ENCODE measurements at regions not wholly inside any gene's neighbourhood (a gene's known extent, or its start where the extent isn't known, plus 50 kb on each side); places are given as distances from the start of the nearest gene placed in this dataset.
"Not testable (repeated sequence)": the region's sequence is repeated elsewhere in the genome, so short reads cannot be mapped to it uniquely, and the experiment has no call there.

DNA sequence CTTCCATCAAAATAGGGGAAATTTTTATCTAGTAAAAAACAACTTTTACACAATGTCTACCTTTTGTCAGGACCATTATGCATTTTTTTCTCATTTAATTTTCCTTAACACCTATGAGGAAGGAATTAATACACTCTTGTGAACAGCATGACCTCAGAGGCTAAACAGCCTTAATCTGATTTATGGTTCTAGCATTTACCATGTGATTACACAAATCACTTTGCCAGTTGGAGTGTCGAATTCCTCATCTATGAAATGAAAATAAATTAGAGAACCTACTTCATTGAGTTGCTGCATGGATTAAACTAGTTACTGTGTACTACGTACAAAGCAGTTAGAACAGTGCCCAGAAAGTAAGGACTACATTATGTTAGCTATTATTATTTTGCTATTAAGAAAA is 187.7 kb upstream of the MPDZ start:
- DNase-seq = no peak

DNA sequence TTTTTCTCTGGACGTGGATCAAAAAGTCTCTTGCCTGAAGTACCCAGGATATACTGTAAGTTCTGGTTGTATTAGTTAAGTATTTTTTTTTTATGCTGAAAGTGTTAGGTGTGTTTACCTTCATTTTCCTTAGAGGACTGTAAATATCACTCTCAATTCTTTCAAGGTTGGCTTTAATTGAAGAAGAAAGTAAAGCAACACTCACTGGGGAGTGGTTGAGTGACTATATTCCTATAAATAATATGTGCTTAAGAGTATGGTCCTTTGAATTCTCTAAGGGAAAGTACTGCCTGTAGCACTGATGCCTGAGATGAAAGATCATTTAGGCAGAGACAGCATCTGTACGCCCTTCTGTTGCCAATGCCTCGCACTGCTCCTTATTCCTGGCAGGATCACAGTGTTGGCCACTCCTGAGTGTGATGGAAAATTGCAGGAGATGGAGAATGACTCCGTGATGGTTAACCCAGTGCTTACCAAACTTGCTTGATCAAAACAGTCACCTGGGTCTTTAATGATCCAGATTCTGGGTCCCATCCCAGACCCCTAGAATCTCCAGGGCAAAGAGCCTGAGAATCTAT is 182.0 kb upstream of the MPDZ start:
- no peak for DNase-seq

- DNase-seq = no peak
These were observed 179.6 kb upstream of the MPDZ start for GRCh38 chr9:13459071-13459470.

GRCh38 chr9:13457795-13458194 is 178.3 kb upstream of the MPDZ start:
- DNase-seq = no peak

DNA sequence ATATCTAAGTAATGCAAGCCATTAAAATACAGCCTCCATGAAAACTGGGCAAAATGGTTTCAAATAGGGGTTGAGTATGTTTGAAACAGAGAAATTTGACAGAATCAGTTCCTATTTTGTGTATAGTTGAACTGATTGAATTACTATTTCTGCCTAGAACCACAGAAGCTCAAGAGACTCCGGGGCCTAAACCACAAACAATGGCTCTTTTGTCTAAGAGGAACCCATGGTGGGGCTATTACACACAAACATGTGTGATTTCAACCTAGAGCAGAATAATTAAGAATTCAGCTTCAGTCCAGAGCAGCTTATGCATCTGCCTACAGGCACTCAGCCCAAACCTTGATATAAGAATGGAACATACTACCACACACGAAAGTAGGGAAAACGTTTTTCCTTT is 171.2 kb upstream of the MPDZ start:
- DNase-seq = no peak

GRCh38 chr9:13448482-13448881 is 169.0 kb upstream of the MPDZ start:
- no peak for DNase-seq

- no peak for DNase-seq
These were observed 168.4 kb upstream of the MPDZ start for GRCh38 chr9:13447843-13448422.

DNA sequence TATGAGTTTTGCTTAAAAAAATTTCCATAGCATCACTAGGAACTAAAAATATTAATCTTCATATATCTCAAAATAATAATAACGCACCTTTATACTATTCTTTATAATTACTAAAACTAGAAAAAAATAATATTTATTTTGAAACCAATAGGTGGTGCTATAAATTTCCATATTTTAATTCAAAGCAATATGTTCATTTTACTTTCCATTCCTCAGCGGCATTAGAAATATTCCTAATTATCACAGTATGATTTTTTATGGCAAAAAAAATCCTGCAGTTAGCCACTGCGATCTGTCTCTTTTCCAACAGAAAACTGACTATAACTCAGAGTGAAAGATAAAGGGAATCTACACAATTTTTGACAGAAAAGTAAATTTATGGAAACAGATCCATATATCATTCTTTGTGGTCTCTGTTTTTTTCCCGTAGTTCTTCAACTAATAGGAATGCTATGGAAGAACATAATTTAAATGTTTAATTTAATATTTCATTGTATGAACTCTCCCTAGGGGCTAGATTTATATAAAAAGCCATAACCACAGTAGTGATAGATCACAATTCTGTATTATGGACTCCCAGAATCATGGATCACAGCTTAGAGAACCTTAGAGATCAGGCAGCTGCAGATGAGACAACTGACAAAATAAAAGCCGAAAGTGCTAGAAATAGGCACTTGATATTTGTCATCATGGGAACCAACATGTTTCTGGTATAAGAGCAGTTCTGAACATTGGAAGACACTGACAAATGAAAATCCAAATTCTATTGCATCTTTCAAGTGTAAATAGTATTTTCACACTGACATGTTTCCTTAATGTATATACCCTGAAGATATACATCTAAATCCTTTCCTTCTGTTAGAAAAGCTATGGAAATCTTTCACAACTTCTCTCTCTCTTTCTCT is 167.7 kb upstream of the MPDZ start:
- DNase-seq = no peak

DNA sequence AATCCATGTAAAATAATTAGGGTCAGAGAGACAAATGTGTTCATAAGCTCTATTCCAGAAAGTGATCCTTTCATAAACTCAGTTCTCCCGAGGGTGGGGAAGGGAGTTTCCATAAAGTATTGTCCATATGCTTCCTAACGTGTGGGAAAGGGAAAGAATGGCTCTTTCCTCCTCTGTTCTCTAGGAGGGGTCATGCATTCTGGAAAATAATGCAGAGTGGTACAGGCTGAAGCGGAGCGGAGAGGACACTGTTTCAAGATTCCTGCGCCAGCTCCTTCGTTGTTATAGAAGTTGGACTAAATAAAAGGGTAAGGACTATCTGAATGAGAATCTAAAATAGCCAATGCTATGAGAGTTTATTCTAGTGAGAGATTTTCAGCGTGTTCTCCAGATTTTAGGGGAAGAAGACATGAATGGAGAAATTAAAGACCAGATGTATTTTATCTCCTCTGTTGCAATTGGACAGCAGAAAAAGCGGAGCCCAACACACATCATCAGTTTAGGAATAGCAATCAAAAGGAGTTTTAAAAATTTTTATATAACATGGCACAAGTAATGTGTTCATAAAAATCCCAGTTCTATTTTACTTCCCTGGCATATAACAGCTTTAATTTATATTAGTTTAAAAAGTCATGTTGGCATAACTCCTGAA is 166.9 kb upstream of the MPDZ start:
- DNase-seq = no peak

- DNase-seq = no peak
These were observed 165.6 kb upstream of the MPDZ start for GRCh38 chr9:13445103-13445500.

DNA sequence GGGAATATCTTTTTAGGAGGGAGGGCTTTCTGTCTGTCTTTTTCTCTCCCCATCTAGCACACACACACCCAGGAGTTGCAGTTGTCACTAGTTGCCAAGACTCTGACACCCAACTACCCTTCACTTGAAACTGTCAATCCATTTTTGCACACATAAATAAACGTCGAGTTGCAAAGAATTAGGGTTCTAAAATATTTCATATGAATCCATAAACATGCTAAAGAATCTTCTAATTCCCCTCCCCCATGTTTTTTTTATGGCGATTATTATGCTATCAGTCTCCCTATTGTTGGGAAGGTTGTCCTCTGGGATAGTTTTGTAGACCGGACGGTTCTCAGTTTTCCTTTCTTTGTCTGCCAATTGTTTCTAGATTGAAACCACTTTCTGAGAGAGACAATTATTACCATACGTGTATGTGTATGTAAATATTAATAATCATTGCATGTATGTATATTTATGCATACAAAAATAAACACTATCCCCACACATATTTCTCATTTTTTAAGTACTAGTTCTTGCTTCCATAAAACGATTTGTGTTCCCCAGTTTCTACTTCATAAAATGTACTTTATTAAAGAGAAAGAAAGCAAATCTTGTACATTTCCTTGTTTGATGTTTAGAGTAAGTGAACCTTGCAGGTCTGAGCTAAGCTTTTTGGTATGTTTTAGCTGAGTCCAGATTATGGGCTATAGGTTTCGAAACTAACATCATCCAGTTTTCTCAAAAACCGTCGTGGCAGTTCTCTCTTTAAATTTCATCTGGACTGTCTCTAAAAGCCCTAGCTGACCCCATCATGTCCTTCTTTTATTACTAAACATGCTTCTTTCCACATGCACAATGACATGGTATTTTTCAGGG is 165.0 kb upstream of the MPDZ start:
- DNase-seq = no peak

DNA sequence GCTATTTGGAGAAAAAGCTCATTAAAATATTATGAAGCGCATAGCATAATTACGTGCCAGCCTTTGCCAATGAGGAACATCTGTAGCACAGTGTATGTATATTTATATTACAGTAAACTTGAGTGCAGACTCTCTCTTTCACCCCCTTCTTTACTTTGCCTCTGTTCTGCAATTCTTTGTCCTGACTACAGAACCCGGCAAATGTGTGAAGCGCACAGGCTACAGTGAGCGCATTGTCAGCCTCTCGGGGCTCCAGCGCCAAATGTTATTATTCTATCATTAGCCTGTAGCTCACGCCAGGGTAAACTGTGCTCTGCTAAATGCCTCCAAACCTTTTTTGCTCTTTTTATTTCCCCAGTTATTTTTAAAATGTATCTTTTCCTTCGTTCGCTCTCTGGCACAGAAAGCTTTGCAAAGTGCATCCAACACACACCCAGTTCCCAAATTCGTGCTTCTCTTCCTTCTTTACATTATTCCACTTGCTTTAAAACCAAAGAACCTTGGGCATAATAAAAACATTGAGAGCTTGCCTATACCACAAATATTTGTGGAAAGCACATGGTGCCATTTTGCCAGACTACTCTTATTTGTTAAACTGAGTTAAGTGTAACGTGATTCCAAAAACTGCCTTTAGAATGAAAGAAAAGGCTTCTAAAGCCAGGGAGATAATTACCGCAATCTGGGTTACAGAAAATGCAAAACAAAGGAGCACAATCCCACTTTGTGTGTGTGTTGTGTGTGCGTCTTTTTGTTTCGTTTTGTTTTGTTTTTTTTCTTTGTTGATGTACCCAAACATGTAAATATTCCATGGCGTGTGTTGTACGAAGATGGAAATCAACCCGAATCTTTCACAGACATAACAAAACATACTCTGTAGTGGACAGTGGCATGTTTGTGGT is 164.1 kb upstream of the MPDZ start:
- no peak for DNase-seq

DNA sequence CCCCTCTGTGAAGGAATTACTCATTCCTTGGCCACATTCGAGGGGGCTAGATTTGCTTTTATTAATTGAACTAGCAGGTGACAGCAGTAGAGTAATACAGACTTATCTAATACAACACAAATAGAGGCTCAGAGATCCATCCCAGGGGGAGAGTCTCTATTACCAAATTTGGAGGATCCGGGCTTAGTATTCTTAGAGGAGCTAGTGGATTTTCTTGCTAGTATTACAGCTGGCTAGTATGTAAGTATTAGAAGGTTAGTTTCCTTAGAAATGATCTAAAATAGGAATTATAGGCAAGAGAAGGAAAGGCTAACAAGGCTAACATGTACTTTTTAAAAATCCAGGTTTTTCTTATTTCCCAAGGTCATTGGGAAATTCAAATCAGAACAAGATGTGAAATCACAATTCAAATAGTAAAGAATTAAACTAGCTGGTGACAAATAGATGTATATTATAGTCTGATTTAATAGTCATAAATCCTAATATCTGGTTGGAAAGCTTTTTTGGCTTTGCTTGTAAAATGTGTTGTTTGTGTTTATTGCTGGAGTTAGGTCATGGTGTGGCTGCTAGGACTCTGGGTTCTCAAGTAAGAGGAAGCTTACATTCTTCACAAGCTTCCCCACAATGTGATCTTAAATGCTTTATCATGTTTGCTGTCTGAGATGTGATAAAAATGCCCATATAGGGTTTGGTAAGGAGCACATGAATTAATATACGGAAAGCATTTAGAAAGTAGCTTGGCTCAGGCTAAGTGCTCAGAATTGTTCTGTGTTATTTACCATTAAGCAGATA is 160.4 kb upstream of the MPDZ start:
- DNase-seq = no peak

- no peak for DNase-seq
These were observed 158.4 kb upstream of the MPDZ start for GRCh38 chr9:13437866-13438265.

- DNase-seq = no peak
These were observed 157.1 kb upstream of the MPDZ start for GRCh38 chr9:13436591-13436990.

DNA sequence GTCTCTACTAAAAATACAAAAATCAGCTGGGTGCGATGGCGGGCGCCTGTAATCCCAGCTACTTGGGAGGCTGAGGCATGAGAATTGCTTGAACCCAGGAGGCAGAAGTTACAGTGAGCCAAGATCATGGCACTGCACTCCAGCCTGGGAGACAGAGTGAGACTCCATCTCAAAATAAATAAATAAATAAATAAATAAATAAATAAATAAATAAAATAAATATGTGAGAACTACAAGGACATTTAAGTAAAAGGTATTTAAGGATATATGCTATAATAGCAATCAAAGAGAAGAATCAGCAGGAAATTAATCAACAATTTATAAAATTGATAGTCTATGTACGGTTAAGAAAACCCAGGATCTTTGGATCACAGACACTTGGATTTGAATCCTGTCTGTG is 154.0 kb upstream of the MPDZ start:
- not testable (repeated sequence) for DNase-seq

- DNase-seq = no peak
These were observed 153.4 kb upstream of the MPDZ start for GRCh38 chr9:13432904-13433303.

GRCh38 chr9:13431692-13432091 is 152.2 kb upstream of the MPDZ start:
- DNase-seq = no peak

- no peak for DNase-seq
These were observed 151.7 kb upstream of the MPDZ start for GRCh38 chr9:13431222-13431536.

GRCh38 chr9:13430368-13431221 is 151.1 kb upstream of the MPDZ start:
- DNase-seq = no peak
